HFFc6 (cell line): ENCODE measurements at regions not wholly inside any gene's neighbourhood (a gene's known extent, or its start where the extent isn't known, plus 50 kb on each side); places are given as distances from the start of the nearest gene placed in this dataset.
"Not testable (repeated sequence)": the region's sequence is repeated elsewhere in the genome, so short reads cannot be mapped to it uniquely, and the experiment has no call there.

Experiments used
- DNase-seq: peaks from one replicate; pipeline ENCODE4 v3.0.0-alpha.2; 2018
- H3K27ac Mint-ChIP-seq: 2 replicates; pipeline ENCODE4 v1.8.0; 2020; ENCODE audit warnings: mild to moderate bottlenecking, mixed read lengths
- H3K27me3 Mint-ChIP-seq: 2 replicates; pipeline ENCODE4 v1.8.0; 2021; ENCODE audit warnings: mild to moderate bottlenecking, moderate library complexity, mixed read lengths; ENCODE audit not compliant: insufficient read depth
- H3K36me3 Mint-ChIP-seq: 2 replicates; pipeline ENCODE4 v1.8.0; 2021; ENCODE audit warnings: low read depth, mixed read lengths
- H3K4me1 Mint-ChIP-seq: 2 replicates; pipeline ENCODE4 v1.8.0; 2020; ENCODE audit warnings: low read depth, mixed read lengths
- H3K4me3 Mint-ChIP-seq: 2 replicates; pipeline ENCODE4 v1.8.0; 2020; ENCODE audit warnings: mild to moderate bottlenecking, moderate library complexity, mixed read lengths
- H3K9me3 Mint-ChIP-seq: 2 replicates; pipeline ENCODE4 v1.8.0; 2020; ENCODE audit warnings: mild to moderate bottlenecking, mixed read lengths
- CTCF ChIP-seq: fragments of 200-600 bp; sonication (generic); IDR thresholded peaks from 2 replicates; pipeline ENCODE4 v1.5.0; 2021; ENCODE audit warnings: antibody characterized with exemption, mild to moderate bottlenecking

- no peak overlapping the region for H3K4me3 Mint-ChIP-seq
- DNase-seq: no peak
Observed at GRCh38 chr2:130251535-130251872, 53.3 kb upstream of the TUBA3E start.

GRCh38 chr2:130248355-130248754 is 50.1 kb upstream of the TUBA3E start:
- peaks cover 37% of the 10 kb centered on the region for H3K27me3 Mint-ChIP-seq
- H3K27ac Mint-ChIP-seq, H3K4me3 Mint-ChIP-seq, H3K4me1 Mint-ChIP-seq, H3K9me3 Mint-ChIP-seq, H3K36me3 Mint-ChIP-seq, DNase-seq: not testable (repeated sequence)

More at GRCh38 chr2:130251535-130251872, 53.3 kb upstream of the TUBA3E start:
- H3K36me3 Mint-ChIP-seq: no peaks in the 10 kb centered on the region
- H3K9me3 Mint-ChIP-seq: no peaks in the 10 kb centered on the region
- H3K4me1 Mint-ChIP-seq: peaks cover 5% of the 10 kb centered on the region; the same call in 1 of the 2 replicates
- TF ChIP-seq CTCF: no peak
- peaks cover 41% of the 10 kb centered on the region for H3K27me3 Mint-ChIP-seq
- no peak overlapping the region for H3K27ac Mint-ChIP-seq
